MM.1S (cell line): ENCODE measurements at regions not wholly inside any gene's neighbourhood (a gene's known extent, or its start where the extent isn't known, plus 50 kb on each side); places are given as distances from the start of the nearest gene placed in this dataset.

Source experiments
- DNase-seq: peaks from one replicate; pipeline ENCODE4 v3.0.0-alpha.2; 2015
- H2AFZ ChIP-seq: fragments of 300-600 bp; sonication (generic); 2 replicates; pipeline ENCODE4 v1.6.0; 2016; ENCODE audit warnings: antibody characterized with exemption, low read length
- H3F3A ChIP-seq: fragments of 300-600 bp; sonication (generic); 2 replicates; pipeline ENCODE4 v1.6.1; 2016; ENCODE audit warnings: mild to moderate bottlenecking, antibody characterized with exemption, low read length, moderate library complexity, mixed read lengths; ENCODE audit not compliant: insufficient read depth
- H3K27ac ChIP-seq: fragments of 300-600 bp; sonication (generic); 2 replicates; pipeline ENCODE4 v1.5.1; 2016; ENCODE audit warnings: mild to moderate bottlenecking, low read length
- H3K27me3 ChIP-seq: fragments of 300-600 bp; sonication (generic); replicated peaks from 2 replicates; pipeline ENCODE4 v1.6.0; 2016; ENCODE audit warnings: low read length; ENCODE audit not compliant: insufficient read depth
- H3K36me3 ChIP-seq: fragments of 300-600 bp; sonication (generic); replicated peaks from 2 replicates; pipeline ENCODE4 v1.6.1; 2016; ENCODE audit warnings: mild to moderate bottlenecking, low read length, mixed read lengths; ENCODE audit not compliant: insufficient read depth
- H3K4me1 ChIP-seq: fragments of 300-600 bp; sonication (generic); 2 replicates; pipeline ENCODE4 v1.6.1; 2016; ENCODE audit warnings: low read length, mixed read lengths
- H3K4me2 ChIP-seq: fragments of 300-600 bp; sonication (generic); 2 replicates; pipeline ENCODE4 v1.6.0; 2016; ENCODE audit warnings: low read depth, low read length
- H3K4me3 ChIP-seq: fragments of 300-600 bp; sonication (generic); 2 replicates; pipeline ENCODE4 v1.5.1; 2016; ENCODE audit warnings: low read length, mixed read lengths
- H3K79me2 ChIP-seq: fragments of 300-600 bp; sonication (generic); 2 replicates; pipeline ENCODE4 v1.6.1; 2016; ENCODE audit warnings: mixed run types, low read length, mixed read lengths
- H3K9ac ChIP-seq: fragments of 300-600 bp; sonication (generic); 2 replicates; pipeline ENCODE4 v1.6.1; 2016; ENCODE audit warnings: low read length, mixed read lengths
- H3K9me2 ChIP-seq: fragments of 300-600 bp; sonication (generic); replicated peaks from 2 replicates; pipeline ENCODE4 v1.6.1; 2016; ENCODE audit warnings: mild to moderate bottlenecking, low read length, mixed read lengths; ENCODE audit not compliant: insufficient read depth
- H3K9me3 ChIP-seq: fragments of 300-600 bp; sonication (generic); replicated peaks from 2 replicates; pipeline ENCODE4 v1.6.1; 2016; ENCODE audit warnings: mild to moderate bottlenecking, low read length, mixed read lengths; ENCODE audit not compliant: insufficient read depth
- H4K20me1 ChIP-seq: fragments of 300-600 bp; sonication (generic); 2 replicates; pipeline ENCODE4 v1.6.1; 2016; ENCODE audit warnings: mild to moderate bottlenecking, low read length, moderate library complexity, mixed read lengths; ENCODE audit not compliant: insufficient read depth
- EZH2 ChIP-seq: fragments of 300-600 bp; sonication (generic); optimal IDR thresholded peaks from 2 replicates; pipeline ENCODE3; 2017; ENCODE audit warnings: low read depth, mild to moderate bottlenecking, antibody characterized with exemption, low read length, mixed read lengths
- EZH2phosphoT487 ChIP-seq: fragments of 300-600 bp; sonication (generic); IDR thresholded peaks from 2 replicates; pipeline ENCODE4 v1.6.1; 2018; ENCODE audit warnings: antibody characterized with exemption, low read length
- TF ChIP-seq, protein P1 (sequence below): fragments of 300-600 bp; sonication (generic); IDR thresholded peaks from 2 replicates; pipeline ENCODE4 v1.5.1; 2016; ENCODE audit warnings: antibody characterized with exemption, low read length, mixed read lengths

DNA sequence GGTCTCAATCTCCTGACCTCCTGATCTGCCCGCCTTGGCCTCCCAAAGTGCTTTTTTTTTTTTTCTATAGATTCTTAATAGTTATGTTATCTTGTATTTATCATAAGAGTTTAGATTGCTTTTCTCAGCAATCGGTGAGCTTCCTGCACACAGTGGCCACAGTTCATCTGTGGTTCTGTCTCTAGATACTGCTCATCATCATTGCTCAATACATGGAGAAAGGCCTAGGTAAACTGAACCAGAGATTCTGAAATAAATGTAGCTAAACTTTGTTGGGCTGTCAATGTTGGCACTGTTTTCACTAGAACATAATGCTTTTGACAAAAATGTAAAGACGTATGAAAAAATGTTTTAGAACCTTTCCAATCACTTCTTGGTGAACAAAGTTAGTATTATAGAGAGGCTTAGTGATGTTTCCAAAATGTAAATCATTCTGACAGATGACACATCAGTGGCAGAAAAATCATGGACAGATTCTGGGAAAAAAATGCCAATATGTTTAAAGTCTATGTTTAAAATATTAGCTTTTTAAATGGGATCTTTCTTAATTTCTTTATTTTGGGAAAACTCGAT, 50.0 kb upstream of the LIMCH1 start:
- no peak for TF ChIP-seq EZH2
- TF ChIP-seq EZH2phosphoT487, result no peak
- TF ChIP-seq, protein P1, sequence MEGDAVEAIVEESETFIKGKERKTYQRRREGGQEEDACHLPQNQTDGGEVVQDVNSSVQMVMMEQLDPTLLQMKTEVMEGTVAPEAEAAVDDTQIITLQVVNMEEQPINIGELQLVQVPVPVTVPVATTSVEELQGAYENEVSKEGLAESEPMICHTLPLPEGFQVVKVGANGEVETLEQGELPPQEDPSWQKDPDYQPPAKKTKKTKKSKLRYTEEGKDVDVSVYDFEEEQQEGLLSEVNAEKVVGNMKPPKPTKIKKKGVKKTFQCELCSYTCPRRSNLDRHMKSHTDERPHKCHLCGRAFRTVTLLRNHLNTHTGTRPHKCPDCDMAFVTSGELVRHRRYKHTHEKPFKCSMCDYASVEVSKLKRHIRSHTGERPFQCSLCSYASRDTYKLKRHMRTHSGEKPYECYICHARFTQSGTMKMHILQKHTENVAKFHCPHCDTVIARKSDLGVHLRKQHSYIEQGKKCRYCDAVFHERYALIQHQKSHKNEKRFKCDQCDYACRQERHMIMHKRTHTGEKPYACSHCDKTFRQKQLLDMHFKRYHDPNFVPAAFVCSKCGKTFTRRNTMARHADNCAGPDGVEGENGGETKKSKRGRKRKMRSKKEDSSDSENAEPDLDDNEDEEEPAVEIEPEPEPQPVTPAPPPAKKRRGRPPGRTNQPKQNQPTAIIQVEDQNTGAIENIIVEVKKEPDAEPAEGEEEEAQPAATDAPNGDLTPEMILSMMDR, result no peak
- no peaks in the 10 kb centered on the region for H3K4me1 ChIP-seq
- no peak overlapping the region for H3K27ac ChIP-seq
- no peaks in the 10 kb centered on the region for H3K27me3 ChIP-seq
- H2AFZ ChIP-seq, result no peak overlapping the region
- H3K36me3 ChIP-seq, result no peaks in the 10 kb centered on the region
- H3K9me3 ChIP-seq, result no peaks in the 10 kb centered on the region
- no peaks in the 10 kb centered on the region for H3F3A ChIP-seq
- H3K9ac ChIP-seq, result no peak overlapping the region
- no peaks in the 10 kb centered on the region for H3K79me2 ChIP-seq
- no peaks in the 10 kb centered on the region for H4K20me1 ChIP-seq
- no peak for DNase-seq
- no peak overlapping the region for H3K4me2 ChIP-seq
- H3K4me3 ChIP-seq, result no peak overlapping the region
- no peaks in the 10 kb centered on the region for H3K9me2 ChIP-seq
